GM18870 (cell line): ENCODE measurements at regions not wholly inside any gene's neighbourhood (a gene's known extent, or its start where the extent isn't known, plus 50 kb on each side); places are given as distances from the start of the nearest gene placed in this dataset.
"Not testable (repeated sequence)": the region's sequence is repeated elsewhere in the genome, so short reads cannot be mapped to it uniquely, and the experiment has no call there.

ENCODE experiments used
- ATAC-seq: cut with Tn5 transposase; IDR thresholded peaks from one replicate; pipeline ENCODE4 v1.9.1; 2021; ENCODE audit warnings: moderate library complexity; ENCODE audit not compliant: unreplicated experiment

DNA sequence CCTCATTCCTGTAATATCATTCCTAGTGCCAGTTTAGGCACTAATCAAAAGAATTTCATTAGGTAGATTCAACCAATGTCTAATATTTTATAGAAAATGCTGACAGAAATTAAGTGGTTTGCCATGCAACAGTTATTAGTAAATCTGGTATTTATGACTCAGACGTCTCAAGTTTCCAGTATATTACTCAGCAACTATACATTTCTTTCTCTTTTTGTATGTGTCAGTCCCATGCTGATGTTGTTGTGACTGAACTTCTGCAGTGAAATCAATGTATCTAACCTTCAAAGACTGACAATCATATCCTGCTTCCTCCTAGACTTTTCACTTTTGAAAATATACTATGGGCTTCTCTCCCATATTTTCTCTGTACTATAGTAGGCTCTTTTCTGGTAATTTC lies 822.5 kb downstream of the NR2F1-AS1 start:
- ATAC-seq = no peak

GRCh38 chr5:92749943-92750342 lies 831.1 kb downstream of the NR2F1-AS1 start:
- no peak for ATAC-seq

GRCh38 chr5:92748072-92748676 lies 832.8 kb downstream of the NR2F1-AS1 start:
- ATAC-seq = no peak

- ATAC-seq = no peak
Measured at GRCh38 chr5:92741906-92742305, 839.1 kb downstream of the NR2F1-AS1 start.

DNA sequence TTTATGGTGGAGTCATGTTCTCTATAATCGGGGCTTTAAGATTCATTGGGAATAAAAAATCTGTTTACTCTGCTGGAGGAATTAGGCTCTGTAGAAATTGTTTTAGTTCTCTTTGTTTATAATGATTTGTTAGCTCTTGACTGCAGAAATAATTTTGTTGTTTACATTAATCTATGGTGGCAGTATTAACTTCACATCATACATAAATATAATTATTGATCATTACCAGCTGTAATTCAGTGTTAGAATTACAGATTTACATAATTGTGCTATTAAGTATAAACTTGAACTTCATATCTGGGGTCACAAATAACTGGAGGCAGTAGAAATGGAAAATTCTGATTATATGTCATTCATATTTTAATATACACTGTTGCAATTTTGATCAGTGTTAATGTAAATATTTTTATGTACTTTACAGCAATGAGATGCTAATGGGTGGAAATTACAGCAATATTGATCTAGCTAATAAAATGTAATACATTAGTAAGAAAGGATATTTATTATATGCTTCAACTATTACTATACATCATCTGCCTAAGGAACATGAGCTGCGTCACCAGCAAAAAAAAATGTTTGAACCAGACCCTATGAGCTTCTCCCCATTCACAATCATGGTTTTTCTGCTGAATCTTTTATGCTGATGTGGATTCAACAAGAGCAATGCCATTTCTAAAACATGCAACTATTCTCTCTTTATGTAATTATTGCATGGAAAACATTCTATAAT lies 846.6 kb downstream of the NR2F1-AS1 start:
- no peak for ATAC-seq

GRCh38 chr5:92730486-92730885 lies 850.5 kb downstream of the NR2F1-AS1 start:
- no peak for ATAC-seq

GRCh38 chr5:92729088-92729487 lies 851.9 kb downstream of the NR2F1-AS1 start:
- no peak for ATAC-seq

DNA sequence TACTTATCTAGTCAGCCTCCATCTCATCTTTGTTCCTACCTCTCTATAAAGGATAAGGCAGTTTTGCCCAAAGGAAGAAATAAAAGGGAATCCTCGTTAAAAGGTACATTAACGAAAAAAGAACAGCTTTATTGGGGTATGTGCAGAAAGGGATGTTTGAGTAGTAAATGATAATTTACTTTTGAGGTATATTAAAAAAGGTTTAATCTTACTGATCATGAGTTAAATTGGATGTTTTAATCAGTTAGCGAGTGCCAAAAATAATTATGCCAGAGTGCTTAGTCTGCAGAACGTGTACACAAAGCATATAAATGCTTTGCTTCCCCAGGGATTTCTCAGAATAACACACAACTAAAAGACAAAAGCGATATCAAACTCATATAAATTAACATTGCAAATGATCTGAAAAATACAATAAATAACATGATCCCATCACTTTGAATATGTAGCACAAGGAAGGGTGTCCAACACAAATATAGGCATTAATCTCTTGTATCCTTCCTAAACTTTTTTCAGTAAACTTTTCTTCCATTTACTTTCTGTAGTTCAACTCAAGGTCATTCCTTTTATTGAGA lies 865.0 kb downstream of the NR2F1-AS1 start:
- no peak for ATAC-seq

DNA sequence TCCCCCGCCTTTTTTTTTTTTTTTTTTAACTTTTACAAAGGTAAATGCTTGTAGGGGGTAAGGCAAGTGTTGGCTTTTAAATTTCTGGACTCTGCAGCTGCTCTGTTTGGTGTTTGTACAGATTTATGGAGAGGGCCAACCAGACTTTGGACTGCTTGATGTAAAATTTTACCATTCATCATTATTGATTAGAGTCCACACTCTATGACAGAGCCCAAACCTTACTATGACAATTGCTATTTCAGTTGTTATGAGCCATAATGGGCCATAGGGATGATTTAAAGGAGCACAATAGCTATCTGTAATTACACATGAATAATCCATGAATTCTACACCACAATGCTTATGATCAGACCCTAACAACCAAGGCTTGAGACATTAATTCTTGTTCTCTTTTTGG lies 867.2 kb downstream of the NR2F1-AS1 start:
- no peak for ATAC-seq

GRCh38 chr5:92713335-92713743 lies 867.7 kb downstream of the NR2F1-AS1 start:
- no peak for ATAC-seq

DNA sequence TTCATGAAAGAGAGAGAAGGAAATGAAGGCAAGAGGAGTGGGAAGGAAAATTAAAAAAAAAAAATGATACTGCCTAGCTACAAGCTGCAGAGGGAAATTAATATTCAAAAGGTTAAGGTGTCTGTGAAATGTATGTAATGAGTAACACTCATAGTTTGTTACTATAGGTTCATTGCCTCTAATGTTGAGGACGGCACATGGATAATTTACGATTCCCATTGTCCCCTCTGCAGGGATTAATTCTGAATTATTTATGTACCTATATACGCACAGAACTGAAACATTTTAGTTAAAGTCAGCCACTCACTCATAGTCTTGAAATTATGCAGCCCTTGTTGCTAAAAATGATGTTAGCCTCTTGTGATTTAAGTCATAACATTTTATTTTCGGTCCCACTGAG lies 869.1 kb downstream of the NR2F1-AS1 start:
- ATAC-seq = no peak

DNA sequence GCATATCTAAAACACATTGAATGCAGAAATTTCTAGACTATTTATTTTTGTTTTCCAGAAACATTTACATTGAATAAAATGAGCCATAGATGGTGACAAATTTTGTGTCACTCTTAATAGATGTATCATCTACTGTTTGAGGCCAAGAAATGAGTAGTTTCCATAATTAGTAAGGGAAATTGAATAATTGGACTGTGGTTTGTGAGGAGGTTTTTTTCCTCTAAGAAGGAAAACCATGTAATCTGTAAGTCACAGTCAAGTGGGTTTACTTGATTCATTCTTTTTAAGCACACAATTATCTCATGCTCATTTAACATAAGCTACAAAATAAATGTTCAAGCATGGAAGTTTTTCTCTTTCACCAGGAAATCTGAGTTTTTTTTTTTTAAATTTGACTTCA lies 876.4 kb downstream of the NR2F1-AS1 start:
- ATAC-seq = no peak

DNA sequence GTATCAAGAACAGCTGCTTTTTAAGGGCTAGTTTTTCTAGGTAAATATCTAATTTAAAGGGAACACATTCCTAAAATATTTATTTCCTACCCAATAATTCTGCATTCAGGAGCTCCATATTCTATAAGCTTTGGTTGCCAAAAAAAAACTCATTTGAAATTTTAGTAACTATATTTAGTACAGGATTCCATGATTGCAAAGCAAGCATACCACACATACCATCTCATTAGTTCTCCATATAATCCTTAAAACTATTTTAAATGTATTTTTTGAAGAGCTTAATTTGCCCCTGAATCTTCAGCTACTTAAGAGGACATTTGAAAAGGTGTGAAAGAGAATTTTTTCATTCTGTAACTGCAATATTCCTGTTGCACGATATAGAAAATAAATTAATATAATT lies 877.0 kb downstream of the NR2F1-AS1 start:
- ATAC-seq = no peak

GRCh38 chr5:92695123-92696003 lies 885.7 kb downstream of the NR2F1-AS1 start:
- ATAC-seq = no peak

DNA sequence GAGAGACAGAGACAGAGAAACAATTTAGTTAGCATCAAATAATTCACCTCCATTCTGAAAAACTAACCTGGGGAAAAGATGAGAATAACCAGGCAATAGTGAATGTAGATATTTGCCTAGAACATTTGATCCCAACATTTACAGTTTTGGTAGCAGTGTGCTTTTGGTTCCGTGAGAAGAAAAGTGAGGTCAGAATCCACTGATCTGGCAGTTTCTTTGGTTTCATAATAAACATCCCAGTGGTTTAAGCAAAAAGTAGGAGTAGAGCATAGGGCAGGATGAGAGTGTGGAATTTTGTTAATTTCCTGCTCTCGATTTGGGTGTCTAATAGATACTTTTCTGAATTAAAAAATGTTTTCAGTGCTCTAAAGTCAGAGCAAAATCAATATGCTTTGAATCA lies 887.0 kb downstream of the NR2F1-AS1 start:
- ATAC-seq = no peak

GRCh38 chr5:92691955-92692354 lies 889.1 kb downstream of the NR2F1-AS1 start:
- ATAC-seq = not testable (repeated sequence)

DNA sequence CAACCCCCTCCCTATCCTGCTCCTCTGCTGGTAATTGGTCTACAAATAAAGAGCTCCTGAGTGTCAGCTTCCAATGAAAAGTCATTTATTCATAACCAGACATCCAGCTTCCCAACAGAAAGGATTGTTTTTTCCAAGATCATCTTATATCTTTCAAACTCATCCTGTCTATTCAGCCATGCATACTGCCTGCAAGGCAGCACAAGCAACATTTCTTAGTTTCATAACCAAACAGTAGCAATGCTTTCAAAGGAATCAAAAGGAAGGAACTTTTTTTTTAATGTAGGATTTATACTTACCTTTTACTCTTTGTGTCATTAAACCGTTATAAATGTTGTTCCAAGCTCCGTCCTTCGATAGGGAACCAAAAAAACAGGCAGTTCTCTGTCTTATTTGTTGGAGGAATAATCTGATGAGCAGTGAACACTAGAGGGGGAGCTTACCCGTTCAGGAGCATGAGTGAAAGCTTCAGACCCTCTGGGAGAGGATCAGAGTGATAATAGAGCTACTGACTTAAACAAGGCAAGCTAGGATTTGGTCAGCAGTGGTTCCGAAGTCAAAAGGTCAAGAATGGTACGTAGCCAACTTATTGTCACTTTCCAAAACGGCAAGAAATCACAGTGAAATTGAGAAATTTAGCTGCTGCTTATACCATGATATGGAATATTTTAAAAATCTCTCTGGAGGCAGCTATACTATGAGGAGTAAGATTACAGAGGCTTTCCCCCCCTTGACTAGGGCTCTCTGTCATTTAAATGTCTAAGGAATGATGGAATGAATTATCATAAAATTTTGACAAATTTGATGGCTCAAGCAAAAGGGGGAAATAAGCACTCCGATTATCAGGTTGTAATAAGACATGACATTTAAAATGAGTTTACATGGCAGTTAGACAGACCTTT lies 892.9 kb downstream of the NR2F1-AS1 start:
- ATAC-seq = no peak

DNA sequence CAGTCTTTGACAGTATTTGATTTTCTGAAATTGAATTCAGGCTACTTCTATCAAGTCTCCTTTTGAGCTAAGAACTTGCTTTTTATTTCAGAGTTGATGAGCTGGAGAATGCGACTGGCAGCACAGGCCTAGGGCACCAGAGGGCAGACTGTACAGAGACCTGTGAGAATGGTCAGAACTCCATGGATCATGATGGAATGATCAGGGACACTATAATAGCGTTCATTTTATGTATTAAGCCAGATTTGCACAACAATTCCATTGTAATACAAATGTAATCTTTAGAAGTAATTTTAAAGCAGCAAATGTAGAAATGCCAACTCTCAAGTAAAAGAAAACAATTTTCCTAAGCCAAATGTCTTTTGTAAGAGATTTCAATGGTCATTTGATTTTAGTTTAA lies 902.4 kb downstream of the NR2F1-AS1 start:
- ATAC-seq = no peak

GRCh38 chr5:92676215-92677165 lies 904.5 kb downstream of the NR2F1-AS1 start:
- ATAC-seq = no peak
